SW480 (cell line): ENCODE measurements at regions not wholly inside any gene's neighbourhood (a gene's known extent, or its start where the extent isn't known, plus 50 kb on each side); places are given as distances from the start of the nearest gene placed in this dataset.

Experiments used
- DNase-seq: peaks from one replicate; pipeline ENCODE4 v3.0.0-alpha.2; 2016; ENCODE audit warnings: low spot score

GRCh38 chr2:550860-551567 is 126.2 kb downstream of the TMEM18 start:
- DNase-seq: no peak

- no peak for DNase-seq
Observed at GRCh38 chr2:545711-546650, 131.2 kb downstream of the TMEM18 start.

GRCh38 chr2:545228-545627 is 132.0 kb downstream of the TMEM18 start:
- no peak for DNase-seq

- no peak for DNase-seq
Observed at GRCh38 chr2:538646-539045, 138.6 kb downstream of the TMEM18 start.

- peak; percentile 23 for DNase-seq
Observed at GRCh38 chr2:535222-535621, 142.0 kb downstream of the TMEM18 start.

- DNase-seq: no peak
Observed at GRCh38 chr2:529852-530251, 147.4 kb downstream of the TMEM18 start.

- DNase-seq: peak; percentile 82
Observed at GRCh38 chr2:529424-529823, 147.8 kb downstream of the TMEM18 start.

- no peak for DNase-seq
Observed at GRCh38 chr2:527581-527980, 149.6 kb downstream of the TMEM18 start.

GRCh38 chr2:526918-527317 is 150.3 kb downstream of the TMEM18 start:
- DNase-seq: no peak

GRCh38 chr2:525611-526010 is 151.6 kb downstream of the TMEM18 start:
- DNase-seq: no peak

GRCh38 chr2:525021-525420 is 152.2 kb downstream of the TMEM18 start:
- no peak for DNase-seq

GRCh38 chr2:524442-524841 is 152.8 kb downstream of the TMEM18 start:
- DNase-seq: no peak

GRCh38 chr2:523698-524270 is 153.4 kb downstream of the TMEM18 start:
- no peak for DNase-seq

GRCh38 chr2:522776-523175 is 154.4 kb downstream of the TMEM18 start:
- no peak for DNase-seq

GRCh38 chr2:521853-522530 is 155.2 kb downstream of the TMEM18 start:
- no peak for DNase-seq

GRCh38 chr2:520663-521340 is 156.4 kb downstream of the TMEM18 start:
- no peak for DNase-seq

- DNase-seq: no peak
Observed at GRCh38 chr2:516944-517343, 160.3 kb downstream of the TMEM18 start.

GRCh38 chr2:516131-516530 is 161.1 kb downstream of the TMEM18 start:
- DNase-seq: no peak

GRCh38 chr2:515441-516127 is 161.6 kb downstream of the TMEM18 start:
- DNase-seq: no peak

GRCh38 chr2:513981-514706 is 163.1 kb downstream of the TMEM18 start:
- no peak for DNase-seq
